NCI-H2196 (cell line): ENCODE measurements at regions not wholly inside any gene's neighbourhood (a gene's known extent, or its start where the extent isn't known, plus 50 kb on each side); places are given as distances from the start of the nearest gene placed in this dataset.

ENCODE experiments used
- DNase-seq: peaks from one replicate; lab custom pipeline; 2025; ENCODE audit not compliant: unreplicated experiment; lab: John Stamatoyannopoulos, UW

DNA sequence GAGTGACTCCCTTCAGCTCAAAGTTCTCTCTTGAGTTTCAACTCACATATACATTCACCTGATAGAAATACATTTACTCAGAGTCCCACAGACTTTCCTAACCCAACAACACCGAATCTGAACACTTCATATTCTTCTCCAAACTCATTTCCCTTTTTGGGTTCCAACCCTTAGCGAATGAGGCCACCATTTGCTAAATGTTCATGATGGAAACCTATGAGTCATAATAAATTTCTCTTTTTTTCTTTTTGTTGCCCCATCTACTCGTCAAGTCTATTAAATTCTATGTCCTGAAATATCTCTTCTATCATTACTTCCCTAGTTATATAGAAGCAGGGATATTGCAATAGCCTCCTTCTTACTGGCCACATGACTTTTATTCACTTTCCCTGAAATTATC, 100.1 kb downstream of the HLX start:
- no peak for DNase-seq

DNA sequence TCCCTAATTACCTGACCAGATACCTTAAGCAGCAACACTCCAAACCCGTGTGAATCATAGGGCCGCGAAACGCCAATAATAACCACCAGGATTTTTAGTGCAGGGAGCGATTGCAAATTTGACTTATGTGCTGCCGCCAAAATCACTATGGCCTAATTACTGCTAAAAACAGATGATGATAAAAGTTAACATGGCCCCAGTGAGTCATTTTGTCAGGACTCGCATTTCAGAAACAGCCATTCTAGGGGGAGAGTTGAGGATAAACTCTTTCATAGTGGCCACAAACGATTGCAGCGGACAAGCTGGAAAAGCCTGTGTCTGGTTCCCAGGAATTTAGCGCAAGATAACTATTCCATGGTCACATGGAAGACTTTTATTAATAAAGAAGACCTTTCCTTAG, 103.4 kb downstream of the HLX start:
- no peak for DNase-seq

DNA sequence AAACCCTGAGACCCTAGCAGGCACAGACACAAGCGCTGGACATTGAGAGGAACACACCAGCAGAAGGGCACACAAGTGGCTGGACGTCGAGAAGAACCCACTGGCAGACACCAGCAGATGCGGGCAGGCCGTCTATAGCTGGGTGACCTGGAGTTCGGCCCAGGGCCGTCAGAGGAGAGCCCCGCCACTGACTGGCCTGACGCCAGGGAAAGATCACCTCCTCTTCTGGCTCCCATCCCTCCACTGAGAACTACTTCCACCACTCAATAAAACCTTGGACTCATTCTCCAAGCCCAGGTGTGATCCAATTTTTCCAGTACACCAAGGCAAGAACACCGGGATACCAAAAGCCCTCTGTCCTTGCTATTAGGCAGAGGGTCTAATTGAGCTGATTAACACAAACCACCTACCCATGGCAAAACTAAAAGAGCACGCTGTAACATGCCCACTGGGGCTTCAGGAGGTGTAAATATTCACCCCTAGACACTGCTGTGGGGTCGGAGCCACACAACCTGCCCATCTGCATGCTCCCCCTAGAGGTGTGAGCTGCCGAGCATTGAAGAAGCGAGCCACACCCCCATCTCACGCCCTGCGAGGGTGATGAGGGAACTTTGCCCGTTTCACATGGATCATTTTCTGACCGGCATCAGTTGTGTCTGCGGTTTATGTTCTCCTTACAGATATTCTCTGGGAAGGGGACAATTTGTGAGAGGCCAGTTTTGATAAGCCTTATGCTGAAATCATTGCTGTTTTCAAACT, 104.8 kb downstream of the HLX start:
- no peak for DNase-seq

DNA sequence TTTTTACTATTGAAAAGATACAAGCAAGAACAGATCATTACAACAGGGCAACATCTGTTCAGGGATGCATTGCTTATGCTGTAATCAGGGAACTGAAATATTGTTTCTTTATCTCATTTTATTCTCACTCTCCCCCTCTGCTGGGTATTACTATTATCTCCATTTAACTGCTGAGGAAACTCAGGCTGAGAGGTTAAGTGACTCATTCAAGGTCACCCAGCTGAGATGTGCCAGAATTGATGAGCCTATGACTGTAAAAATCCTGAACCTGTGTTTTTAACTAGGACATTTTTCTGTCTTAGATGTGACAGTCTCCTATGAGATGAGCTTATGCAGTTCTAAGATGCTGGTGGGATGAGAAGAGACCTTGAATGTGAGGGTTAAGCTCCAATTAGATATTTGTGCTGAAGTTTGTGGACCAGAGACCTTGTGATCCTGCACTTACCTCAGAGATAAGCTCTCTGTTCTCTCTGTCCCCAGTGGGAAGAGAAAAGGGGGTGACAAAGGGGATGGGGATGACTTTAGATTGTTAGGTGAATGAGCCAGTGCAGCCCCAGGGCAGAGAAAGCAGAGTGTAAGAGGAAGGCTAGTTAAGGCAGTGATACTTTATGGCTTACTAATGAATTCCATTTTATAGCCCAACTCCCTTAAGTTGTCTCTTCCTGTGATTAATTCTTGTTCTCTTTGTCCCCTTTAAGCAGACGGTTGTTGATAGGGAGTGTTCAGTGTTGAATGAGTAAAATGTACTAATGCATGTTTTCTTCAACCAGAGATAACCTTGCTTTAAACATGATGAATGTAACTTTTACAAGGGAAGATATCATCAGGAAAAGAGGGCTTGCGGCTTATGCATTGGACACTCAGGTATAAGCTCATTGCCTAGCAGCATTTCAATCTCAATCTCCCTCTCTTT, 111.4 kb downstream of the HLX start:
- DNase-seq, result no peak

DNA sequence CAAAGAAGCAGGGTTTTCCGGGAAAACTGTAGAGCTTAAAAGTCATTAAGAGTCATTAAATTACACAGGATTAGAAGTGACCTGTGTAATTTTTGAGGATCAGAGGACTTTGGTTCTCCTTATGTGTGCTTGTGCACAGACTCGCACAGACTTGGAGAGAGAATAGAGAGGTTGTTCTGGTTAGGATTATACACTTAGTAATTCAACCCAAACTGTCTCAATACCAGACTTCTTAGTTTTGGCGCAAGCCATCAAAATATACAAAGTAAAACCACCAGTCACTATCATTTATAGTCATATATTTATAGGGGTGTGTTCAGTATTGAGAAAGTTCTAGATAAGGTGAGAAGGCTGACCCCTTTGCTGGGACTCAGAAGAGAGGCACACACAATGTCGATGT, 112.3 kb downstream of the HLX start:
- DNase-seq, result no peak

DNA sequence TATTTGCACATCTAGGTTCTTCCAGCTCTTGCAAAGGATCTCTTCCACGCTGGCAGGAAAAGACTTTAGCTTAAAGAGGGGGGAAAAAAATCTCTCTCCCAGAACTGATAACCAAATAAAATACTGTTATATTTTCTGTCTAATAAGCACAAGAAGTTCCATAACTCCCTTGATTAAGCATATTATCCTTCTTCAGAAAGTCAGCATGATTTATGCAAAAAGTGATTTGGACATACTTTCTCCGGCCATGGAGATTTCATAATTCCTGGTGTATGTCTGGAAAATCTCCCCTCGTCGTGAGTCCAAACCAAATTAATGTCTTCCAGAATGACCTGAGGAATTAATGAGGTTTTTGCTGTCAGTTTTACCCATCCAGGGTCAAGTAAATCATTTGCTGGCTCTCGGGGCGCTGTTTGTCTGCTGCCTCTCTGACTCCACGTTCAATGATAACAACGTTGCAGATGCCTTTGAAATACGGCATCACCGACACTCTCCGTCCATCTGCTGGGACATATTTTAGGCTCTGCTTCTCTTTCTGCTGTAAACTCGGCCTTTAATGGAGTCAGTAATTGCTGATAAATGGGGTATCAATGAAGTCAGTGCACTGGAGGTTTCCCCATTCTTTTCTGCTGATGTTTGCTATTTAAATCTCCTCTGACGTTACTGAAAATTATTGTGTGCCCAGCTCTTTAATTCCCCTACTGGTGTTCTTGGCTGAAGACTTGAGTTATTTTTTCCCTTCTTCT, 112.9 kb downstream of the HLX start:
- DNase-seq, result no peak

DNA sequence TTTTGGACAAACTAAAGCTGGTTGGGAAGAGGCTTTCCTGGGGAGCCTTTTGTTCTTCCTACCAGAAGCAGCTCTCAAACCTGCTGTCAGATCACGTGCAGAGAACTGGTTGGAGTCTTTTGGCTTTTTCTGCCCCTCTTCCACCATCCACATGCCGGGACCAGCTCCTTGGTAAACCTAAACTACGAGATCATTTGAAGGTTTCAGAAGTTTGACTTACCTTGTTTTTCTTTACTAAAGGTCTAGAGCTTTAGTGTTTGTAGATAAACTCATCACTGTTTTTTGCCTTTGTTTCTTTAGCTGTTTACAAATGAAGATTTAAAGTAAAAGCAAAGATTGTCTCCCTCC, 113.4 kb downstream of the HLX start:
- no peak for DNase-seq

DNA sequence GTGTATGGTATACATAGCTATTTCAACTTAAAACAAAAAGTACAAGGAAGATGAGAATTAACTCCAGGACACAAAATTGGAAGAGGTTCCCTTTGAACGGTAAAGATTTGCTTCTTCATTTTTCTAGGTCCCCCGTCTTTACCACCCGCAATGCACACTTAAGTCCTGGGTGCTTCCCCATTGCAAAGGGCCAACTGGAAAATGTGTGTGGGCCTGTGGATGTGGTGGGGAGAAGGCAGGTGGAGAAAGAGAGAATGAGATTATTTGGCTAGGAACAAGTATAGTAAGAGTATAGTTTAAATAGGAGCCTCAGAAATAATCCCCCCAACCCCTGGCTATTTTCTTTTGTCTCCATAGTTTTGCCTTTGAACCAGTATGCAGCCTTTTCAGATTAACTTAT, 115.4 kb downstream of the HLX start:
- no peak for DNase-seq

DNA sequence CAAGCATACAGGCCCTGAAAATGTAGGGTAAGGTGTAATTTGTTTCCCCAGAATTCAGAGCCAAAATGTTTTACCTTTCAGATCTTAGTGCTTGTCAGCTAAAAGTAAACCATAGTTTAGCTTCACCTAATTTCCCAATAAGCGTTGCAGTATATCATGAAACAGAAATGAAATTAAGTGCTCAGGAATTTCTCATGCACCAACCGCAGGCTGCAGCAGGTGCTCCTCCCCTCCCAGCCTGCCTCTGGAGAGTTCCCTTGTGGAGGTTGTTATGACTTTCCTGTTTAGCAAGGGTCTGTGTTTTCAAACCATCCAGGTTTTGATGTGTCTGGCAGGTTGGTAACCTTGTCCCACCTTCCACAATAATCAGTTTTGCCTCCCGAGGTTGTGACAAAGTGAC, 118.5 kb downstream of the HLX start:
- no peak for DNase-seq

DNA sequence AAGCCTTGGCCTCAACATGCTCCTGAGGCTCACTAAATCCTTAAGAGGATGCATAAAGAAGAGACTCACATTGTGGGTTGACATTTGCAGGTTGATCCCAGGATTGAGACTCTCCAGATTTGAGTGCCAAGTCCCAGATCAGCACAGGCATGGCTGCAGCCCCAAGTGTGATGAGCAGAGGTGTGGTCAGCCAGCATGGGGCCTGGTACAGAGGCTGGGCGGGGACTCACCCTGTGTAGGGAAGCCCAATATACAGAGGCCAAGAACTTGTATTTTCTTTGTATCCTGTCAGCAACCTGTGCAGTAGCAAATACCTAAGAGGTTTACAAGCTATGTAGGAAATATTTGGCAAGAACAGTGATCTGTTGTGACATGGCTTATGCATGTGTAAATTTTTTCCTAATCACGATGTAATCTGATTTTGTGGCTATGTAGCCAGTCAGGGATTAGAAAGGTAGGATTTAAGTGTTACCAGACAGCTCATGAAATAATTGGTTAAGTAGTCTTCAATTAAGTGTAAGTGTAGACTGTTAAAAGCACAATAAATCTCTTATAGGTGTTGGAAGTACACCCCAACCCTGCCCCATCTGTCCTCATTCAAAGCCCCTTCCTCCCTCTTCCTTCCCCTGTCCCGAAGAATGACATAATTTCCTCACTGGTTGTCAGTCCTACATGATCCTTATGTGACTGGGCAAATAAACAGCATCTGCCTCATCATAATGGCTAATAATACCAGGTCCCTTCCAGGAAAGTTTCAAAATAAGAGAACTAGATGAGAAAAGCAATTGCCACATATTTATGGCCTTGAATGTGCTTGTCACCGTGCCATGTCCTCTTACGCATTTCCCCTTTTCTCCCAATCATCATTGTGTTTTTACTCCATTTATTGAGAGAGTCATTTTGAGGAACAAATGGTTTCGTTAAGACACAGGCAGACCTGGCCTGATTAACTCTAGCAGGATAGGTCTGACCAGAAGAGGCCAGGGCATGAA, 120.9 kb downstream of the HLX start:
- DNase-seq, result no peak

DNA sequence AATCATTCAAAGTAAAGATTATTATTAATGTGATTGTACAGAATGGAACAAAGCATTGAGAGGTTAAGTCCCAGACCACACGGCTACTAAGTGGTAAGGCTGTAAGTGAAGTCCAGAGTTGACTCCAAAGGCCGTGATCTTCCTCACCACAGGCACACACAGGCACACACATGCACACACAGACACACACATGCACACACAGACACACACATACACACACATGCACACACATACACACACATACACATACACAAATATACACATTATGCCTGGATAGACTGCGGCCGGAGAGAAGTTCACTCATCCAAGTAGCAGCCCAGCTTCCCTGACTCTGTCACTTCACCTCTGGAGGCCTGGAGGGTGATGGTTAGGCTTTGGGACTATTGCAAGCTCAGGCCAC, 121.9 kb downstream of the HLX start:
- no peak for DNase-seq

DNA sequence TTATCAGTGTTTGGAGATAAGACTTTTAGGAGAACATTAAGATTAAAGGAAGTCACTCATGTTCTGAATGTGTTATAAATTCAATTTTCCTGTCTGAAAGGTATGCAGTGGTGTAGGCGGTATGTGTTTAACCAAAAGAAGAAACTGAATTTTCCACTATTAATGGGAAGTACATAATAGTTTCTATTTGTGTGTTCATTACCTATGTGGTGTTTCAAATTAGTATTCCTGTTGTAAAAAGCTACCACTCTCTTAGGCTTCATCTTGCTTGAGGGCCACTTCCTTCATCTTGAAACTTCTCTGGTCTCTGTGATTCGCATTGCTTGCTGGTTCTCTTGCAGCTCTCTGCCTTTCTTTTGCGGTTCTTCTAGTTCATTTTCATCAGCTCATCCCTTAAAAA, 123.4 kb downstream of the HLX start:
- DNase-seq, result no peak

DNA sequence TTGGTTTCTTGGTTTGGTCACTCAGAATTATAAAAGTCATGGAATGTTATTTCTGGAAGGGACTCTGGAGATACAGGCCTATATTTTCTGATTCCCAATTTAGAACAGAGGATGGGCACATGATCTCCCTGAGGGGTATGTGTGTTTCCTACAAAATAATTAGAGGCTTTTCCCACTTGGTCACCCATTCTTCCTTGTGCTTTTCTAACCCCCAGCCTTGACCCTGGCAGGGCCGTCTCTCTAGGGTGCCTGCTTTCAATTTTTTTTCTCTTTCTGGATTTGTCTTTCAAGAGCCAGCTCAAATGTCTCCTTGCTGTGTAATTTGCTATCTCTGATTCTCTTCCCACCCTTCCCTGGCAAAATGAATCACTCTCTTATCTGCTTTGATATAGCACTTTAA, 131.9 kb downstream of the HLX start:
- no peak for DNase-seq

DNA sequence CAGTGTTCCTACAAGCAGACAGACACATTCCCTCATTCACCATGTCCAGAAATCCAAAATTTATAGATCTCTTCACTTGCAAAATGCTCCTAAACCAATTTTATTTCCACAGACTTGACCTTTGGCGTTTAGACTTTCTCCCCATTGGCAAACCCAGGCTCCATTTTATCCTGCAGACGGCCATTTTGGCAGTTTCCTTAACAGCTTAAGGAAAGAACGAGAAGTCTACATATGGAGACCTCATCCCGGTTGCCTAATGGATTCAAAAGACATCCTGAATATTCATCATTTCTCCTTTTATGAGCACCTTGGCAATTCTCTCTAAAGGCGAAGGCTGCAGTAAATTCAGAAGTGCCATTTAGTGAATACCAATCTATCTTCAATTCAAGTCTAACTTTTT, 132.9 kb downstream of the HLX start:
- DNase-seq, result no peak

DNA sequence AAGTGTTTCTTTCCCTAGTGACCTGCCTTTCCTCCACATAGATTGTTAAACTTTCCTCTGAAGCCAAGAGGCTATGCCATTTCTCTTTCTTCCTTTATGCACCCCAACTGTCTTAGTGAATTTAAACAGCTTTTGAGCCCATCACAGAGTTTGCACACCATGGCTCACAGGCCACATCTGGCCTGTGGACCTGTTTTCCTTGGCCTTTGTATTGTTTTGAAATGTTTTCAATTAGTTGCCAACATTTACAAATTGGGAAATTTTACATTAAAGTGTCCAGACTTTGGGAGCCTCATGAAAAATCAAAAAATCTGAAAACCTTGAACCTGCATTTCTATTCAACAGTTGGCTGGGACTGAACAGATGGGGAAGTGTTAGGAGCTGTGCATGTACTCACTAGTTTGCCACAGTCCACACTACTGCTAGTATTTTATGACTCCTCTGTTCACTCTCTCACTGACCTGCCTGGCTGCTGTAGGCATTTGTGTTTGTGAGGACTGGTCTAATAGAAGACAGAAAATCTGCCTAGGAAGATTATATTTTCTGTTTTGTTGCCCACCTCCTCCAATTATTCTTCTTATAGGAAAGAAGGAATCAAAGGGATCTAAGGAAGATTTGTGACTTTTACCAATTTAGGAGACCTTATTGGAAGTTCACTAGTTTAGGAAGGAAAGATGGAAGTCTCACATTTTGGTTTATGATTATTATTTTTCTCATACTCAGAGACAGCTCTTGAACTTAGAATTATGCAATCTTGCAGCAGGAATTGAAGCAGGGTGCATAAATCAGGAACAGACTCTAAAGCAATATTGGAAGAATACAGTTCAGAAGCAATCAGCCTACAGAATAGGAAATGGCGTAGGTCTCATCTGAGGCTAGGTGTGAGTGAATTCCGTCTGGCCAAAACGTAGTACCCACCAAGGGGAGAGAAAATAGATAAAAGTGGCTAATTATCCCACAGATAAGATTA, 134.7 kb downstream of the HLX start:
- DNase-seq, result no peak

DNA sequence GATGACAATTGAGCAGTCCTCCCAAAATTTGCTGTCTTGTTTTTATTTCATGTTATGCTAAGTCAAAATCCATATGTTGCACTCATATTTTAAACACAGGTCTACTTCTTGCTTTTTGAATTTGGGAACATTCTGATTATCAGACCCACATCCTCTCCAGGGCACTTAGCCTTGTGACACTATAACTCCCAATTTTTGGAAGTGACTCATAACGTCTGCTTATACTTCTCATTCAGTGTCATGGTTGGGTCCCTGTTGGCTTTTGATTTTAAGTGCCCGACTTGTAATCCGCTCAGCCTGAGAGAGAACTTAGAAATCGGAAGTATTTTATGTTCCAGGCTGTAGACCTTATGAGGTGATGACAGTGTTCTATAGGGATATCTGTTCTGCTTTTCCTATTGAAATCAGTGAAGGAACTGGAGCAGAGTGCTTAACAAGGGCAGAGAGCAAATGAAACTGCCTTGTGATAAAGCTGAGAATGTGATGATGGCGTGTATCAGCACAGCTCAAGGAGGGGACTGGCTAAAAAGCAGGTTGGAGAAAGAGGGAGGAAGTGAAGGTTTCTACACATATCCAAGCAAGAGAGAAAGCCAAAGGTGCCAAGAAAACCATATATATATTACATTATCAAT, 136.0 kb downstream of the HLX start:
- no peak for DNase-seq

DNA sequence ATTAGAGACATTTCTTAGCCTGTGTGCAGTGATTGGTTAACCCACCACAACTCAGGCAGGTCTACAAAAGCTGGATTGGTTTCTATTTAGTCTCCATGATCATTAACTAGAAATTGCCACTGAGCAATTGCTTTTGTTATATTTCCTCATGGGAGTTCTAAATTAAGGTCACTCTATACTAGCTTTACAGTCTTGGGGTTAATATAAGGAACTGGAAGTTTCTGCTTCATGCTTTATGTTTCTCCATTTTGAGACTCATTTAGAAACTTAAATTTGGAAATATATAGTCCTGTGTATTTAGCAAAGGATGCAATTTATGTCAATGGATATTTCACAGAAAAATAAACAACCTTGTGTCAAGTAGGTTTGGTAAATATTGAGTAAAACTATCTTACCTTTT, 137.5 kb downstream of the HLX start:
- DNase-seq, result no peak

DNA sequence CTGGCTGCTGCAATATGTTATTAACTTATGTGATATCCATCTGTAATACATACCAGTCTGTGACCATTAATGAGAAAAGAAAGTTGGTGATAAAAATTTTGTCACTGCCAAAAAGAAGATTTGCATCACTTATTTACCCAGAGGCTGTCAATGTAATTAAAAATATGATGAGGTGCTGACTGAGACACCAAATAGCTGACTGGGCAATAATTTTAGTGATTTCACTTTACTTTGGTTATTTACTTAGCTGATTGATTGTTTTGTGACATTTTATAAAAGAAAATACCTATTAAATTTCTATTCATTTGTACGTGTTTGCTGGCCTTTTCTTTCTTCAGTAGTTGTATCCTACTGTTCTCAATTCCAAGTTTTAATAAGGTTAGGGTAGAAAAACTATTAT, 139.2 kb downstream of the HLX start:
- DNase-seq, result no peak

DNA sequence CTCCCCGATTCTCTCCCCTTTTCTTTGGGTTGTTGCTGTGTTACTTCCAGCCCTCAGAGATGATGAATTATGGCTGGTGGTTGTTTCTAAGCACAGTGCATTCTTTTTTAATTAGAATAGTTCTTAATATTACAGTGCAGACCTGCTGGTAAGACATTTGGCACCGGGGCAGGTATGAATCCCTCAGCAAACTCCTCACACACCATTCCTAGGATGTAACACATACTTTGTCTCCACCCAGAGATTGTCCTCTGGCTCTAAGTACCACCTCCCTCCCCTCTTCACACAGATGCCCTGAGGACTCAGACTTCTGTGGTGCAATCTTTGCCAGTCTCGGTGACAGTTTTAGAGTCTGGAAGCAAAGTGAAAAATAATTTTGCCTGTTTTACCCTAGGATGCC, 143.1 kb downstream of the HLX start:
- DNase-seq, result no peak
